Liver (tissue), 8 donors: ENCODE measurements at regions not wholly inside any gene's neighbourhood (a gene's known extent, or its start where the extent isn't known, plus 50 kb on each side); places are given as distances from the start of the nearest gene placed in this dataset.

Experiments
- DNase-seq: peaks from one replicate; pipeline ENCODE4 v3.0.0-alpha.2; 2017; ENCODE audit warnings: low spot score
- H3K27ac ChIP-seq, 2 donors: one replicate each; pipeline ENCODE4 v1.7.0; 2013; ENCODE audit warnings: inconsistent platforms in 2 of 2, low read length in 2 of 2, control low read depth in 1 of 2, low read depth in 1 of 2, mild to moderate bottlenecking in 1 of 2
- H3K27me3 ChIP-seq, 4 donors: one replicate each; pipeline versions ENCODE4 v1.6.1 to v1.7.0; 2013; ENCODE audit warnings: low read length in 3 of 4, inconsistent platforms in 1 of 4, mild to moderate bottlenecking in 1 of 4, moderate library complexity in 1 of 4; ENCODE audit not compliant: control insufficient read depth in 4 of 4, insufficient read depth in 4 of 4
- H3K36me3 ChIP-seq, 4 donors: one replicate each; pipeline versions ENCODE4 v1.6.1 to v1.7.0; 2013; ENCODE audit warnings: low read length in 3 of 4, mild to moderate bottlenecking in 3 of 4, low read depth in 1 of 4, moderate library complexity in 1 of 4; ENCODE audit not compliant: control insufficient read depth in 4 of 4, insufficient read depth in 3 of 4
- H3K4me1 ChIP-seq, 4 donors: one replicate each; pipeline versions ENCODE4 v1.6.1 to v1.7.0; 2013; ENCODE audit warnings: low read length in 3 of 4, mild to moderate bottlenecking in 3 of 4, moderate library complexity in 1 of 4; ENCODE audit not compliant: control insufficient read depth in 4 of 4, insufficient read depth in 4 of 4
- H3K4me3 ChIP-seq, 3 donors: one replicate each; pipeline versions ENCODE4 v1.6.1 to v1.7.0; 2013; ENCODE audit warnings: low read length in 3 of 3, control low read depth in 1 of 3, low read depth in 1 of 3, mild to moderate bottlenecking in 1 of 3
- H3K9ac ChIP-seq, 2 donors: one replicate each; pipeline ENCODE4 v1.7.0; 2013; ENCODE audit warnings: low read length in 2 of 2, mild to moderate bottlenecking in 2 of 2, moderate library complexity in 2 of 2, control low read depth in 1 of 2, low read depth in 1 of 2
- H3K9me3 ChIP-seq, 4 donors: one replicate each; pipeline versions ENCODE4 v1.6.1 to v1.7.0; 2013; ENCODE audit warnings: low read length in 3 of 4; ENCODE audit not compliant: control insufficient read depth in 4 of 4
- ATF3 ChIP-seq: IDR thresholded peaks from 2 replicates; pipeline ENCODE4 v1.6.1; 2016; ENCODE audit warnings: antibody characterized with exemption
- CTCF ChIP-seq: fragments of 150-350 bp; IDR thresholded peaks from 2 replicates; pipeline ENCODE4 v1.5.1; 2017; ENCODE audit warnings: improper control_type of control experiment, low read depth, low read length; ENCODE audit not compliant: missing input control
- EGR1 ChIP-seq, 2 donors: IDR thresholded peaks; 2 replicates each; pipeline ENCODE4 v1.6.1; 2016 to 2018; ENCODE audit warnings: antibody characterized with exemption in 2 of 2, low read depth in 2 of 2
- FOXA2 ChIP-seq: IDR thresholded peaks from 2 replicates; pipeline ENCODE4 v1.6.1; 2016; ENCODE audit warnings: antibody characterized with exemption
- GABPA ChIP-seq, 2 donors: IDR thresholded peaks in 1 of 2; conservative IDR thresholded peaks in 1 of 2; 2 replicates each; pipeline ENCODE4 v1.6.1; 2016; ENCODE audit warnings: antibody characterized with exemption in 2 of 2, mild to moderate bottlenecking in 1 of 2, moderate library complexity in 1 of 2
- HNF4A ChIP-seq, 2 donors: conservative IDR thresholded peaks; 2 replicates each; pipeline ENCODE4 v1.6.1; 2016; ENCODE audit warnings: antibody characterized with exemption in 2 of 2, mild to moderate bottlenecking in 2 of 2
- HNF4G ChIP-seq: IDR thresholded peaks from 2 replicates; pipeline ENCODE4 v1.6.1; 2016; ENCODE audit warnings: antibody characterized with exemption
- JUND ChIP-seq, 2 donors: IDR thresholded peaks; 2 replicates each; pipeline ENCODE4 v1.6.1; 2016; ENCODE audit warnings: antibody characterized with exemption in 2 of 2
- MAX ChIP-seq: IDR thresholded peaks from 2 replicates; pipeline ENCODE4 v1.6.1; 2016; ENCODE audit warnings: antibody characterized with exemption
- NR2F2 ChIP-seq: IDR thresholded peaks from 2 replicates; pipeline ENCODE4 v1.6.1; 2016; ENCODE audit warnings: antibody characterized with exemption
- RAD21 ChIP-seq, 2 donors: IDR thresholded peaks; 2 replicates each; pipeline ENCODE4 v1.6.1; 2016; ENCODE audit warnings: antibody characterized with exemption in 2 of 2, mild to moderate bottlenecking in 2 of 2
- REST ChIP-seq: IDR thresholded peaks from 2 replicates; pipeline ENCODE4 v1.6.1; 2016; ENCODE audit warnings: antibody characterized with exemption, mild to moderate bottlenecking
- RXRA ChIP-seq, 2 donors: IDR thresholded peaks; 2 replicates each; pipeline ENCODE4 v1.6.1; 2017 to 2018; ENCODE audit warnings: antibody characterized with exemption in 2 of 2, mild to moderate bottlenecking in 1 of 2
- SP1 ChIP-seq: IDR thresholded peaks from 2 replicates; pipeline ENCODE4 v1.6.1; 2018; ENCODE audit warnings: antibody characterized with exemption, mild to moderate bottlenecking
- YY1 ChIP-seq: IDR thresholded peaks from 2 replicates; pipeline ENCODE4 v1.6.1; 2016; ENCODE audit warnings: antibody characterized with exemption, mild to moderate bottlenecking
- ZBTB33 ChIP-seq: IDR thresholded peaks from 2 replicates; pipeline ENCODE4 v1.6.1; 2016; ENCODE audit warnings: antibody characterized with exemption
- WGBS: extraction: QIAGEN DNeasy Blood & Tissue Kit; methylation state at CpG from one replicate; pipeline ENCODE4 v1.1.7; 2013; 5-methylcytosine and 5-hydroxymethylcytosine counted together
- donor health status: healthy.
- donor health status: healthy.
- donor health status: healthy.
- donor health status: healthy.
- donor health status: healthy.

GRCh38 chr2:237178396-237178795 lies 92.7 kb downstream of the COPS8 start (continued):
- TF ChIP-seq HNF4G (no peak), YY1 (no peak)

GRCh38 chr2:237179161-237179560 lies 93.5 kb downstream of the COPS8 start:
- WGBS: 89% methylated on average over 5 of the region's 5 CpGs
- Histone ChIP-seq H3K27me3 (peaks cover 0 to 3% (median 0%) of the 10 kb centered on the region in 4 donors), H3K27ac (no peak overlapping the region), H3K36me3 (no peaks in the 10 kb centered on the region), H3K4me3 (no peak overlapping the region), H3K9me3 (no peaks in the 10 kb centered on the region), H3K9ac (no peak overlapping the region), H3K4me1 (no peaks in the 10 kb centered on the region)
- DNase-seq: no peak
- TF ChIP-seq RXRA (IDR thresholded peaks at IDR 0.05) (no peak), EGR1 (IDR thresholded peaks at IDR 0.05; ENCODE audit: low read depth in 2 of 2) (no peak), CTCF (no peak), FOXA2 (no peak), YY1 (no peak), REST (no peak), MAX (no peak), HNF4A (conservative IDR thresholded peaks at IDR 0.05) (no peak), HNF4G (no peak), RAD21 (IDR thresholded peaks at IDR 0.05) (no peak), SP1 (no peak)

- TF ChIP-seq ZBTB33 (no peak), GABPA (IDR thresholded peaks at IDR 0.05 in 1 of 2, conservative IDR thresholded peaks at IDR 0.05 in 1 of 2) (no peak), JUND (IDR thresholded peaks at IDR 0.05) (no peak), ATF3 (no peak), HNF4A (conservative IDR thresholded peaks at IDR 0.05) (no peak), REST (no peak), SP1 (no peak), YY1 (no peak), NR2F2 (no peak)
- Histone ChIP-seq H3K4me1 (no peaks in the 10 kb centered on the region), H3K9ac (no peak overlapping the region), H3K9me3 (no peaks in the 10 kb centered on the region), H3K36me3 (no peaks in the 10 kb centered on the region), H3K4me3 (no peak overlapping the region), H3K27me3 (peaks cover 0 to 3% (median 0%) of the 10 kb centered on the region in 4 donors), H3K27ac (no peak overlapping the region)
- no peak for DNase-seq
- WGBS: 81% methylated on average over 5 of the region's 5 CpGs
Measured at GRCh38 chr2:237180187-237180586, 94.5 kb downstream of the COPS8 start.
